GM18502 (cell line): ENCODE measurements at regions not wholly inside any gene's neighbourhood (a gene's known extent, or its start where the extent isn't known, plus 50 kb on each side); places are given as distances from the start of the nearest gene placed in this dataset.
"Not testable (repeated sequence)": the region's sequence is repeated elsewhere in the genome, so short reads cannot be mapped to it uniquely, and the experiment has no call there.

Experiments
- ATAC-seq: cut with Tn5 transposase; IDR thresholded peaks from one replicate; pipeline ENCODE4 v1.9.1; 2021; ENCODE audit warnings: mild to moderate bottlenecking; ENCODE audit not compliant: unreplicated experiment, poor library complexity

GRCh38 chr2:75328156-75328555, 128.8 kb upstream of the TACR1 start:
- ATAC-seq: no peak

DNA sequence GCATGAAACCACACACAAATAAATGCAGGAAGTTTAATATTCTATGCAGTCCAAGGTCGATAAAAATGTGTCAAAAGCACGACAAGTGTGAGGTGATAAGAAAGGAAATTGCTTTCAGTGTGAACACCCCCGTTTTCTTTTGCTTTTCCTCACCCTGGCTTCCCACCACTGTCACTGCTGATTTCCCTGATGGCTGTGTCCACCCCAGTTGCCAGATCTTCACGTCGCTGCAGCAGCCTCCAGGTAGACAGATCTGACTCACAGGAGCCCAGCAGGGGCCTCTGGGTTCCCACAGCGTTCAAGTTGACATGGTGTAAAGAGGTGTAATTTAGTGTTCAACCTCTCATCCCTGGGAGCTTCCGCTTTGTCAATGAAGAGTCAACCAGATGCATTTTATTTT, 128.0 kb upstream of the TACR1 start:
- no peak for ATAC-seq

DNA sequence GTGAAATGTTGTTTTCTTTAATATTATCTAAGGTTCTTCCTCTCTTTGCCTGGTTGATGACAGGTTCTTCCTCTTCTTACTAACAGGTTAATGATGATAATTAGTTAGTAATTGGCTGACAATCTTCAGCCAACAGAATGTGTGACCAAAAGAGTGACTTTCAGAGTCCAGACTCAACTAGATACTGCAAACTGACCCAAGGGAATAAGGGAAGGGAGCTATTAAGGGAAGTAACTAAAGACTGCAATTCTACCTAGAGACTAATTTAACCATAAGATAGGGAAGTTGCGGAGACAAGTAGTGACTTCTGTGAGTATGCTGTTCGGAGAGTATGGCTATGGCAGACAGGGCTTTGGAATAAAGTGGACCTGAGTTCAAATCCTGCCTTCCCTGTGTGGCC, 127.3 kb upstream of the TACR1 start:
- ATAC-seq: no peak

DNA sequence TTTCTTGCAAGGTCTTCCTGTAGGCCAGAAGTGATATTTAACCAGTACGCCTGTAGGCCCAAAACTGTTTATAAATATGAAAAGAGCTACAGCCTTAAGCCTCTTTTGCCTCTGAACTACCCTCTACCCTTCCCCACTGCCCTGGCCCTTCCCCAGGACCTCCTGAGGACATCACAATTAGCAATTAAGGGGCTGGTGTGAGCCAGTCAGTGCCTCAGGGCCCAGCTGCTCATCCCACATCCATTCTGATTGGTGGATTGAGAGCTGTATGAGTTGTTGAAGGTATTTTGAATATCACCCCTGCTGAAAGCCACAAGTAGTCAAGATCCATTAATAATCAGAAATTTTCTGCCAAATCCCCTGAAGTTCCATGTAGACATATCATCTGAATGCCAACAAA, 126.3 kb upstream of the TACR1 start:
- no peak for ATAC-seq

- no peak for ATAC-seq
Observed at GRCh38 chr2:75324861-75325284, 125.6 kb upstream of the TACR1 start.

- ATAC-seq: no peak
Observed at GRCh38 chr2:75324141-75324540, 124.8 kb upstream of the TACR1 start.

DNA sequence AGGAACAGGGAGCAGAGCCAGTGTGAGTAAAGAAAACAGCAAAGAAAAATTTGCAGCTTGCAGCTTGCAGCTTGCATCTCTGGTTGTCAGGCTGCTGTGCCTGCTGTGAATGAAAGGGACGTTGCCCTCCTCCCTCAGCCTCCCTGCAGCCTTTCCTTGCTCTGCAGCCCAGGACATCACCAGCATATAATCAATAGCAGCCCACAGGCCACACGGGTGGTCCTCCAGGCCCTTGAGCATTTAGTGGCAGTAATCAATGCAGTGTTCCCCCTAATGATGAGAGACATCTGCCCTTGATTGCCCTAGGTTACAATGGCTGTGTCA, 122.2 kb upstream of the TACR1 start:
- no peak for ATAC-seq

DNA sequence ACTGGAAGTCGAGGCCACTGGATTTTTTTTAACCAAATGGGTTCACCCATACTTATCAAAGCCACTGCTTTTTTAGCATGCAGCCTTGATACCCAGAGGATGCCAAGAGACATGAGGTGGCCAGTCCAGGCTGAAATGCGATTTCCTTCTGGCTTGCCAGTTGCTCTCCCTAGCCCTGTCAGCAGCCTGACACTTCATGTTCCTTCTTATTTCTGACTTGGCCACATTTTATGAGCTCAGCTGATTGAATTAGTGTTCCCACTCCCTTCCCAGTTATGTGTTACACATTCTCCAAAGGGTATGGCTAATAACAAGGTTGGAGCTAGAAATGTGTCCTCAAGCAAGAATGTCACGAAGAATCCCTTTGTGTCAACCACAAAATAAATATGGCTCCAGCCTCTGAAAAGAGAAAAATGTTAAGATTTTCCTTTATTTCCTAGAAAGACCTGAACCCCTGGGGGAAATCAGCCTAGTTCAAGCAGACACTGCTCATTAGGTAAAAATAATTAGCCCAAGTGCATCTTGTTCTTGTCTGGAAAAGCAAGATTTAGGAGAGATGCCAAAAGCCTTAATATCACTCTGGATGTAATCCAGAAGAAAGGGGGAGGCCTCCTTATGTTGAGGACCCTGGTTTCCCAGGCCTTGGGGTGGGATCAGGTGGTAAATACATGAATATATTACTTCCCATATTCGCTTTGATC, 121.7 kb upstream of the TACR1 start:
- ATAC-seq: no peak

GRCh38 chr2:75319951-75320350, 120.6 kb upstream of the TACR1 start:
- no peak for ATAC-seq

DNA sequence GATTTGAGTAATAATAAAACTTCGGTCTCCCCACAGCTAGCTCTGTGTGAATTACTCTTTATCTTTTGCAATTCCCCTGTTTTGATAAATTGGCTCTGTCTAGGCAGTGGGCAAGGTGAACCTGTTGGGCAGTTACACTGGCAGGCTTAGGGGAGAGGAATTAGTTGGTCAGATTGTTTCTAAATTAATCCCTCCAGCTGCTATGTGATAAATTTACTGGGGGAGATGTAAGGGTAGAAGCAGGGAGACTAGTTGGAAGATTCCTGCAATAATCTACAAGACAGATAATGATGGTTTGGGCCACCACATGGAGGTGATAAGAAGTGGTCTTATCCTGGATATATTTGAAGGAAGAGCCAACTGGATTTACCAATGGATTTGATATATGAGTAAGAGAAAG, 118.5 kb upstream of the TACR1 start:
- ATAC-seq: no peak

DNA sequence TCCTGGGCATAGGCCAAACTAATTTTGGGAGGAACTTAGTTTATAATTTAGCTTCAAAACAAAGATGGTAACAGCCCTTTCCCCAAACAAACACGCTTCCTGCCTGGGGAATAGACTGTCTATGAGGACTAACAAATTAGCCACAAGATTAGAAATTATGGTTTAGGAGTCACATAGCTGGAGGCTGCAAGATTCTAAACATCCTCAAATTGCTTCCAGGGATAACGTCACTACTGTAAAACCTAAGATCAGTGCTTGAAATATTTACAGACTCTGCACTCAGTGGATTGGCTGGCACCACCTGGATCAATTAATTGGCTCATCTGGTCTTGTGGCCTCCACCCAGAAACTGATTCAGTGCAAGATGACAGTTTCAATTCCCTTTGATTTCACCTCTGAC, 118.0 kb upstream of the TACR1 start:
- ATAC-seq: no peak

DNA sequence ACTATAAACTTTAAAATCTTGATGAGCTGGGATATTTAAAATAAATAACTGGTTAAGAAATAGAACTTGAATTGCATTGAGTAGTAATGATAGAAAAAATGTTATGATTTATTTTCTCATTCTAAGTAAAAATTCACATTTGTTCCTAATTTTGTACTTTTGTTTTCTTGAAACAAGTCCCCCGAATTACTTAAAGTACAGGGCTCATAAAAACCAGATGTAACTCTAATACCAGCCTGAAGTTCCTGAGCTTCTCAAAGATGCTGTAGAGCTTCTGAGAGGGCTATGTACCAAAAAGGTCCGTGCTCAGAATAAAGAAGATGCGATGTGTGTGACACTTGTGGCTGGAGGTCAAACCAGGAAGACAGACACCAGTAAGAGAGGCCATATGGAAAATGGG, 116.1 kb upstream of the TACR1 start:
- no peak for ATAC-seq

DNA sequence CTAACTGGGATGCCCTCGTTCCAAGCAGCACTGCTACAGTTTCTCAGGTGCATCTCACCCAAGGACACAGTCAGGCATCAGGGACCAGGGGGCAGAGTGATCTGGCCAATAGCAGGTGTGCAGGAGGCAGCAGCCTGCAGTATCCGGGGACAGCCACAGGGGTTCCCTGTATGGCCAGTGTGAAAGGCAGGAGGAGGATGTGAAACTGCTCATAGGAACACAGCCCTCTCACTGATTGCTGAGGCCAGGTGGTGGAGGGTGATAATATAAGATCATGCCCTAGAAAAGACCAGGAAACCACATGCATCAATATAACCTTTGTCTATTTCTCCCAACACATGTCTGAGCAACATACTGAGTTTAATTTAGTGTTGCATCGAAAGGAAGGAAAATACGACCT, 112.7 kb upstream of the TACR1 start:
- ATAC-seq: peak; percentile 100

- no peak for ATAC-seq
Observed at GRCh38 chr2:75311521-75311920, 112.2 kb upstream of the TACR1 start.

GRCh38 chr2:75310876-75311275, 111.6 kb upstream of the TACR1 start:
- ATAC-seq: no peak

DNA sequence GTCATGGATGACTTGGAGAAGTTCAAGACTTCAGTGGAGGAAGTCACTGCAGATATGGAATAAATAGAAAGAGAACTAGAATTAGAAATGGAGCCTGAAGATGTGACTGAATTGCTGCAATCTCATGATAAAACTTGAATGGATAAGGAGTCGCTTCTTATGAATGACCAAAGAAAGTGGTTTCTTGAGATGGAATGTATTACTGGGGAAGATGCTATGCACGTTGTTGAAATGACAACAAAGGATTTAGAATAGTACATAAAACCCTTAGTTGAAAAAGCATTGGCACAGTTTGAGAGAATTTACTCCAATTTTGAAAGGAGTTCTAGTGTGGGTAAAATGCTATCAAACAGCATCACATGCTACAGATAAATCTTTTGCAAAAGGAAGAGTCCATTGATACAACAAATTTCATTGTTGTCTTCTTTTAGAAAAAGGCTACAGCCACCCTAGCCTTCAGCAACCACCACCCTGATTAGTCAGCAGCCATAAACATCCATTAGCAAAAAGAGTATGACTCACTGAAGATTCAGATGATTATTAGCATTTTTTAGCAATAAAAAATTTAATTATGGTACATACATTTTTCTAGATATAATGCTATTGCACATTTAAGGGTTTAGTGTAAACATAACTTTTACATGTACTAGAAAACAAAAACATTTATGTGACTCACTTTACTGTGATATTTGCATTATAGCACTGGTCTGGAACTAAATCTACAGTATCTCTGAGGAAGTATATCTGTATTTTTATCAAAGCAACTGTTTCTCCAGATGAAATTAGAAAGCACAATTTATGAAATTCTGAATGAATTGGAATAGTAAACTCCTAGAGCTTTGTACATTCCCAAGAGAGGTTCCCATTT, 110.5 kb upstream of the TACR1 start:
- ATAC-seq: no peak

GRCh38 chr2:75303227-75303626, 103.9 kb upstream of the TACR1 start:
- no peak for ATAC-seq

GRCh38 chr2:75294362-75294761, 95.0 kb upstream of the TACR1 start:
- no peak for ATAC-seq

DNA sequence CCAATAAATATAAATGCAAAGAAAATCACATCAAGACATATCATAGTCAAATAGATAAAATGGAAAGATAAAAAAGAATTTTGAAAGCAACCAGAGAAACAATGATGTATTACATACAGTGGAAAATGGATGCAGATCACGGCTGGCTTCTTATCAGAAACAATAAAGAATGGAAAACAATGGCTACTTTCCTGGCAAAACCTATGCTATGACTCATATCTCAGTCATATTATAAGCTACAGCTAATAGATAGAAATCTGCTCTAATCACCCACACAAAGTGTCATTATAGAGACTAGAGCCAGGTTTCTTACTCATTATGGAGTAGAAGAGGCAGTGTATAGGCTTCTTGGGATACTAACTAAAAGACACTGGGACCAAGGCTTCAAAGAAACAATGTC, 93.5 kb upstream of the TACR1 start:
- no peak for ATAC-seq

DNA sequence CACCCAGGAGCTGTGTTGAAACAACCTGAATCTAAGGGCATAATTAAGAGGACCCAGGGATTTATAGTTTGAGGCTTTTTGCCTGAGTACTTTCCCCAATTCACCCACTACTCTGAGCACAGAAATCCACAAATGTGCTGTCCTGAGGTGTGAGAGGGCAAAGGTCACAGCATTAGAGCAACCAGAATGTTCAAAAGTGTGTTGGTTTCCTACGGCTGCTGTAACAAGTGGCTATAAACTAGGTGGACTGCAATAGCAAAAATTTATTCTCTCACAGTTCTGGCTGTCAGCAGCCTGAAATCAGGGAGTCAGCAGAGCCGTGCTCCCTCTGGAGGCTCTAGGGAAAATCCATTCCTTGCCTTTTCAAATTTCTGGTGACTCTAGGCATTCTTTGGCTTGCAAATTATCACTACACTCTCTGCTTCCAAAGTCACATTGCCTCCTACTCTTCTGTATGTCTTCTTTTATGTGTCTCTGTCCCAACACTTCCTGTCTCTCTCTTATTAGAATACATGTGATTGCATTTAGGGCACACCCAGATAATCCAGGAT, 91.4 kb upstream of the TACR1 start:
- ATAC-seq: no peak

DNA sequence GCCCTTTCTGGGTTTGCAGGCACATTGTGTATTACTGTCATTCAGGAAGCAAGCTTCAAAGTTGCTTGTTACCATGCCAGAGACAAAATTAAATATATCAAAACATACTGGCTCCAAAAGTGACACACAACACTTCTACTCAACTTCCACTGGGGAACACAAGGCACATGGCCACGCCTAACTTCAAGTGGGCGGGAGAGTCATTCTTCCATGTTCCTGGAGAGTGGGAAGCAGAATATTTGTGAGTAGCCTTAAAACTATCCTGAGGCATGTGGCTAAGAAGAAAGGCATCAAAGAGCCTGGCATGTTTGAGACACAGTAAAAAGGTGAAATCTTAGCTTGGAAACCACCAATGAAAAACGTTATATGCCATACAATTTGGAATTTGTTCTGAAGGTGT, 90.5 kb upstream of the TACR1 start:
- no peak for ATAC-seq

DNA sequence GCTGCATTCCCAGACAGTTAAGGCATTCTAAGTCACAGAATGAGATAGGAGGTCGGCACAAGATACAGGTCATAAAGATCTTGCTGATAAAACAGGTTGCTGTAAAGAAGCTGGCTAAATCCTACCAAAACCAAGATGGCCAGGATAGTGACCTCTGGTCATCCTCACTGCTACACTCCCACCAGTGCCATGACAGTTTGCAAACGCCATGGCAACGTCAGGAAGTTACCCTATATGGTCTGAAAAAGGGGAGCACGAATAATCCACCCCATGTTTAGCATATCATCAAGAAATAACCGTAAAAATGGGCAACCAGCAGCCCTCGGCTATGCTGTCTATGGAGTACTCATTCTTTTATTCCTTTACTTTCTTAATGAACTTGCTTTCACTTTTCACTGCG, 89.9 kb upstream of the TACR1 start:
- ATAC-seq: not testable (repeated sequence)
